SJSA1 (cell line): ENCODE measurements at regions not wholly inside any gene's neighbourhood (a gene's known extent, or its start where the extent isn't known, plus 50 kb on each side); places are given as distances from the start of the nearest gene placed in this dataset.
A peak's percentile ranks its signal among the peaks of the same experiment; 100 is the strongest.

Experiments
- DNase-seq, 2 experiments: peaks; one replicate each; pipeline ENCODE4 v3.0.0-alpha.2; 2015 to 2020; ENCODE audit warnings: low spot score in 2 of 2, low read depth in 1 of 2
- H3K27ac ChIP-seq: fragments of 250-450 bp; sonication (Bioruptor Pico); 2 replicates; pipeline ENCODE4 v1.5.1; 2020; ENCODE audit warnings: mild to moderate bottlenecking, moderate library complexity
- H3K27me3 ChIP-seq: fragments of 250-450 bp; sonication (Bioruptor Pico); replicated peaks from 2 replicates; pipeline ENCODE4 v1.5.1; 2020; ENCODE audit warnings: mild to moderate bottlenecking, moderate library complexity
- H3K36me3 ChIP-seq: fragments of 250-450 bp; sonication (Bioruptor Pico); 2 replicates; pipeline ENCODE4 v1.5.1; 2020; ENCODE audit warnings: mild to moderate bottlenecking
- H3K4me1 ChIP-seq: fragments of 250-450 bp; sonication (Bioruptor Pico); replicated peaks from 2 replicates; pipeline ENCODE4 v1.6.1; 2021; ENCODE audit warnings: mild to moderate bottlenecking
- H3K4me3 ChIP-seq: fragments of 250-450 bp; sonication (Bioruptor Pico); 2 replicates; pipeline ENCODE4 v1.5.1; 2020; ENCODE audit warnings: mild to moderate bottlenecking
- H3K9me3 ChIP-seq: fragments of 250-450 bp; sonication (Bioruptor Pico); replicated peaks from 2 replicates; pipeline ENCODE4 v1.5.1; 2020; ENCODE audit warnings: mild to moderate bottlenecking

- Histone ChIP-seq H3K36me3 (no peaks in the 10 kb centered on the region), H3K4me3 (no peak overlapping the region), H3K4me1 (peaks cover 15% of the 10 kb centered on the region), H3K27me3 (no peaks in the 10 kb centered on the region), H3K9me3 (no peaks in the 10 kb centered on the region), H3K27ac (peak overlapping the region; percentile 86)
- DNase-seq, result peak; percentile 49 to 66
These were observed 141.8 kb upstream of the MAST4 start for GRCh38 chr5:66454186-66455078.

- Histone ChIP-seq H3K4me3 (no peak overlapping the region), H3K4me1 (peaks cover 6% of the 10 kb centered on the region), H3K9me3 (no peaks in the 10 kb centered on the region), H3K36me3 (no peaks in the 10 kb centered on the region), H3K27me3 (0 out of 2 replicates have a peak, but pooled peaks cover 4% of the 10 kb centered on the region), H3K27ac (no peak overlapping the region)
- DNase-seq, result no peak
These were observed 136.5 kb upstream of the MAST4 start for GRCh38 chr5:66459728-66460127.

- Histone ChIP-seq H3K4me3 (no peak overlapping the region), H3K4me1 (no peaks in the 10 kb centered on the region), H3K27me3 (0 out of 2 replicates have a peak, but pooled peaks cover 4% of the 10 kb centered on the region), H3K27ac (no peak overlapping the region), H3K9me3 (no peaks in the 10 kb centered on the region), H3K36me3 (no peaks in the 10 kb centered on the region)
- no peak for DNase-seq
These were observed 128.6 kb upstream of the MAST4 start for GRCh38 chr5:66467564-66467963.

DNA sequence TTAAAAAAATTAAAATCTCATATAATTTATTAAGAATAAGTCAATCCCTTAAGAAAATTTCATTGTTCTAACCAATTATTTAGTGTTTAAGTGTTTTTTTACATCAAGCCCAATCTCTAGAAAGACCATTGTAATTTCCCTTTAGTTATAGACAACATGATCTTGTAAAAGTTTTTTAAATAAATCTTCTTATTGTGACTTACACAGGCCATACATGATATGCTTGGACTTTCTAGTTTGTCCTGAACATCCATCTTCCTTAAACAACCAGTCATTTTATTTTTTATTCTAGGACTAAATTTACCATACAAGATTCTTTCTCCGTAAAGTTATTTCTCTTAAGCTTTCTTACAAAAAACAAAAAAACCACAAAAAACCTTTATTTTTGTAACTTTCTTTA, 126.5 kb upstream of the MAST4 start:
- H3K4me1 ChIP-seq, result no peaks in the 10 kb centered on the region

GRCh38 chr5:66472010-66472409, 124.2 kb upstream of the MAST4 start:
- no peaks in the 10 kb centered on the region for H3K9me3 ChIP-seq
- H3K4me1 ChIP-seq, result no peaks in the 10 kb centered on the region
- no peak overlapping the region for H3K4me3 ChIP-seq
- no peak for DNase-seq
- no peak overlapping the region for H3K27ac ChIP-seq
- no peaks in the 10 kb centered on the region for H3K27me3 ChIP-seq
- H3K36me3 ChIP-seq, result no peaks in the 10 kb centered on the region

More for the DNA sequence above, 126.5 kb upstream of the MAST4 start:
- Histone ChIP-seq H3K9me3 (no peaks in the 10 kb centered on the region), H3K4me3 (no peak overlapping the region), H3K27me3 (no peaks in the 10 kb centered on the region), H3K36me3 (no peaks in the 10 kb centered on the region), H3K27ac (no peak overlapping the region)
- no peak for DNase-seq

DNA sequence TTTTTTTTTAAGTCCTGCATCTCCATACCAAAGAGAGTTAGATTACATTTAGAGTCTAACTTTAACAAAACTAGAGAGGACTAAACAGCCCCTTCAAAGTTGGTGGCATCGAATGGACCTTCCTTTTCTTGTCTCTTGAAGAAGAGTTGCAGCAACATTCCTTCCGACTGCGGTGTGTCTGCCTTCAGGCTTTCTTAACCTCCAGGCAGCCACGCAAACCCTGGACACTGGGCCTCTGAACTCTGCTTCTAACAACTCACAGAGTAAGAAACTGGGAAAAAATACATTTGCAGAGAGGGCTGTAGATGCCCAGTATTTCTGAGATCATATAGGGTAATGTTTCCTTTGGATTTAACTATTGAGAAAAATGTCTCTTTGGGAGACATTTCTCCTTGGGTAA, 120.5 kb upstream of the MAST4 start:
- no peaks in the 10 kb centered on the region for H3K4me1 ChIP-seq
- H3K4me3 ChIP-seq, result no peak overlapping the region
- no peak for DNase-seq

GRCh38 chr5:66477596-66477995, 118.6 kb upstream of the MAST4 start:
- H3K9me3 ChIP-seq, result no peaks in the 10 kb centered on the region
- H3K27ac ChIP-seq, result no peak overlapping the region
- no peaks in the 10 kb centered on the region for H3K27me3 ChIP-seq
- H3K4me1 ChIP-seq, result no peaks in the 10 kb centered on the region
- H3K36me3 ChIP-seq, result no peaks in the 10 kb centered on the region
- no peak for DNase-seq
- no peak overlapping the region for H3K4me3 ChIP-seq

More for the DNA sequence above, 120.5 kb upstream of the MAST4 start:
- Histone ChIP-seq H3K27ac (no peak overlapping the region), H3K36me3 (no peaks in the 10 kb centered on the region), H3K9me3 (no peaks in the 10 kb centered on the region), H3K27me3 (no peaks in the 10 kb centered on the region)

GRCh38 chr5:66494437-66494836, 101.8 kb upstream of the MAST4 start:
- H3K4me1 ChIP-seq, result no peaks in the 10 kb centered on the region
- no peak overlapping the region for H3K27ac ChIP-seq
- H3K27me3 ChIP-seq, result no peaks in the 10 kb centered on the region
- no peak for DNase-seq
- H3K36me3 ChIP-seq, result no peaks in the 10 kb centered on the region
- no peak overlapping the region for H3K4me3 ChIP-seq
- no peaks in the 10 kb centered on the region for H3K9me3 ChIP-seq

DNA sequence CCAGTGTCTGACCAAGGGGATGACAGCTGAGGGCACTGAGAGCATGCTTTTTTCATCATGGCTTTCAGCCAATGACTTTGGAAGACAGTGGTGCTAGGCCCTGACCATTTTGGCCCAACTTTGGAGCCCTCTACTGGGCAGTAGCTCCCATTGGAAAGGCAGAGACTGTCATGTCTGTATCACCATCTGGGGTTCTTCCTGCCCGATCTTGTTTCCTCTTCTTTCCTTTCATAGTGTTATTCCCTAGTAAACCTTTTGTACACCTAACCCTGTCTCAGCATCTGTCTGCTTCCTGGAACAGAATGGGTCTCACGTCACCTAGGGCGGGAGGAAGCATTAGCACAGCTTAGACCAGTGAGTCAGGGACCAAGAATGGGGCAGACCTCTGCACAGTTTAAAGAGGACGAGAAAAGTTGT, 97.4 kb upstream of the MAST4 start:
- no peaks in the 10 kb centered on the region for H3K9me3 ChIP-seq
- H3K36me3 ChIP-seq, result no peaks in the 10 kb centered on the region
- no peak overlapping the region for H3K27ac ChIP-seq
- H3K27me3 ChIP-seq, result 0 out of 2 replicates have a peak, but pooled peaks cover 3% of the 10 kb centered on the region
- no peak overlapping the region for H3K4me3 ChIP-seq
- DNase-seq, result no peak
- H3K4me1 ChIP-seq, result no peaks in the 10 kb centered on the region

- Histone ChIP-seq H3K4me3 (no peak overlapping the region), H3K27me3 (0 out of 2 replicates have a peak, but pooled peaks cover 3% of the 10 kb centered on the region), H3K9me3 (no peaks in the 10 kb centered on the region), H3K4me1 (no peaks in the 10 kb centered on the region), H3K27ac (no peak overlapping the region), H3K36me3 (no peaks in the 10 kb centered on the region)
- DNase-seq, result no peak
These were observed 92.9 kb upstream of the MAST4 start for GRCh38 chr5:66503203-66503789.

- H3K27ac ChIP-seq, result no peak overlapping the region
These were observed 89.1 kb upstream of the MAST4 start for GRCh38 chr5:66507106-66507505.

DNA sequence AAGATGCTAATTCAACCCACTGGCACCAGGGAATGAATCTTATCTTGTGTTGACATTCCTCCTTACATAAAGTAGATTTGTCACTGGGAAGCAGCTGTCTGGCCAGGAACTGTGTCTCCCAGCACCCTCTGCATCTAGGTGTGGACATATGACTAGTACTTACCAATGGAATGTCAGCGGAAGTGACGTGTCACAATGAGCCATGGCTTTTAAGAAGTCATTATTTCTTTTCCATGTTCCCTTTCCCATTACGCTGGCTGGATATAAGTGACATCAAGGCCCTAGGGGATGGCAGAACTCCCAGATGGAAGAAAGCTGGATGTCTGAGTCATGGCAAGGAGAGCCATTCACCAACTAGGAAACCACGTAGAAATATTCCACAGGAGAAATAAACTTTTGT, 84.7 kb upstream of the MAST4 start:
- Histone ChIP-seq H3K36me3 (no peaks in the 10 kb centered on the region), H3K4me1 (no peaks in the 10 kb centered on the region), H3K9me3 (no peaks in the 10 kb centered on the region; the same call in 1 of the 2 replicates), H3K27ac (no peak overlapping the region), H3K4me3 (no peak overlapping the region), H3K27me3 (no peaks in the 10 kb centered on the region)
- DNase-seq, result no peak

More at GRCh38 chr5:66507106-66507505, 89.1 kb upstream of the MAST4 start:
- no peaks in the 10 kb centered on the region for H3K36me3 ChIP-seq
- H3K9me3 ChIP-seq, result no peaks in the 10 kb centered on the region; the same call in 1 of the 2 replicates
- H3K27me3 ChIP-seq, result 0 out of 2 replicates have a peak, but pooled peaks cover 2% of the 10 kb centered on the region
- no peaks in the 10 kb centered on the region for H3K4me1 ChIP-seq
- DNase-seq, result no peak
- H3K4me3 ChIP-seq, result no peak overlapping the region

DNA sequence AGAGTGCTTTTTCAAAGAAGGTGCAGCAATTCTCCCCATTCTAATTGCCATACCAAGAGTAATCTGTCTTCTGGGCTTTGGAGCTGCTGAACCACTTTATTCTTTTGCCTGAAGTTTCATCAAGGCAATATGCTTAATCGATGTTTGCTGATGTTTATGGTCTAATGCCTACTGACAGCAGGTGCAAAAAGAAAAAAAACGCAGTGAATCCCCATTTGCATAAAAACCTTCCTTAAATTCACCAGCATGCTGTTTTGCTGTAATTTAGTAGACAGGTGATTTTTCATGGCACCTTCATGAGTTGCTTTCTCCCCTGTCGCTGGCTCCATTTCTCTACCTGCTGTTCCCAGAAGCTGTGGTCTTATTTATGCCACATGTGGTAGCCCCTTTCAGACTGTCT, 83.1 kb upstream of the MAST4 start:
- no peak overlapping the region for H3K27ac ChIP-seq
- no peak overlapping the region for H3K4me3 ChIP-seq
- no peaks in the 10 kb centered on the region for H3K27me3 ChIP-seq
- no peaks in the 10 kb centered on the region for H3K36me3 ChIP-seq
- H3K4me1 ChIP-seq, result no peaks in the 10 kb centered on the region
- no peaks in the 10 kb centered on the region; the same call in 1 of the 2 replicates for H3K9me3 ChIP-seq
- no peak for DNase-seq

- no peak for DNase-seq
- Histone ChIP-seq H3K27me3 (no peaks in the 10 kb centered on the region), H3K36me3 (no peaks in the 10 kb centered on the region), H3K9me3 (no peaks in the 10 kb centered on the region; the same call in 1 of the 2 replicates), H3K27ac (no peak overlapping the region), H3K4me3 (no peak overlapping the region), H3K4me1 (no peaks in the 10 kb centered on the region)
These were observed 81.0 kb upstream of the MAST4 start for GRCh38 chr5:66515209-66515608.
